ENCODE measurements at regions not wholly inside any gene's neighbourhood (a gene's known extent, or its start where the extent isn't known, plus 50 kb on each side); places are given as distances from the start of the nearest gene placed in this dataset.

DNA sequence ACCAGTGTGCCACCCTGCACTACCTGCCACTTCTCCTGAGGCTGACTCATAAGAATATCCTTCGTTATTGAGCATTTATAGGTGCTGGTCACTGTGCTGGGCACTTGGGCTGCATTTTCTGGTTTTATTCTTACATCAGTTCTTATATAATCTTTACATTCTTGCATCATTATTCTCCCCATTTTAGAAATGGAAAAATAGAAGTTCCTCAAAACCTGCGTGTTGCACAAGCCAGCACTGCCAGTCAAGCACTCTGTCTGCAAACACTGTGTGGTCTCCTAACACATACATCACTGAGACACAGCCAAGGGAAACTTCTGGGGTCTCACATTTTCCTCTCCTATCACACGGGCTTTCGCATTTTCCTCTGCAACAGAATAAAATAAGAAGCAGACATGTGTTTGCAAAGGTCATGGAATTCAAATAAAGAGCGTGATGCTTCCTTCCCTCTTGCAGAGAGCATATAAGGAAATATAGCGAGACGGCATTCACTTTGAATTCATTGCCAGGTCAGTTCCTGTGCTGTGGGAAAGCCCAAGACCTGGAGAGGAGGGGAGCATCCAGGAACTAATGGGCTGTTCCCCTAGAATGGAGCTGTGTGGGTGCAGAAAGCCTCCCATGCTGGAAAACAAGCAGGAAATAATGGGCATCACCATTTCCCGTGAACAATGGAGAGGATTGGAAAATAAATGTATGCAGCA, 73.9 kb upstream of the SEZ6L start:
- TF ChIP-seq EP300 (IDR thresholded peaks at IDR 0.05): no peak
- no peak for TF ChIP-seq POLR2AphosphoS5 (IDR thresholded peaks at IDR 0.05)
- TF ChIP-seq POLR2A (IDR thresholded peaks at IDR 0.05): no peak
- TF ChIP-seq, protein P1, sequence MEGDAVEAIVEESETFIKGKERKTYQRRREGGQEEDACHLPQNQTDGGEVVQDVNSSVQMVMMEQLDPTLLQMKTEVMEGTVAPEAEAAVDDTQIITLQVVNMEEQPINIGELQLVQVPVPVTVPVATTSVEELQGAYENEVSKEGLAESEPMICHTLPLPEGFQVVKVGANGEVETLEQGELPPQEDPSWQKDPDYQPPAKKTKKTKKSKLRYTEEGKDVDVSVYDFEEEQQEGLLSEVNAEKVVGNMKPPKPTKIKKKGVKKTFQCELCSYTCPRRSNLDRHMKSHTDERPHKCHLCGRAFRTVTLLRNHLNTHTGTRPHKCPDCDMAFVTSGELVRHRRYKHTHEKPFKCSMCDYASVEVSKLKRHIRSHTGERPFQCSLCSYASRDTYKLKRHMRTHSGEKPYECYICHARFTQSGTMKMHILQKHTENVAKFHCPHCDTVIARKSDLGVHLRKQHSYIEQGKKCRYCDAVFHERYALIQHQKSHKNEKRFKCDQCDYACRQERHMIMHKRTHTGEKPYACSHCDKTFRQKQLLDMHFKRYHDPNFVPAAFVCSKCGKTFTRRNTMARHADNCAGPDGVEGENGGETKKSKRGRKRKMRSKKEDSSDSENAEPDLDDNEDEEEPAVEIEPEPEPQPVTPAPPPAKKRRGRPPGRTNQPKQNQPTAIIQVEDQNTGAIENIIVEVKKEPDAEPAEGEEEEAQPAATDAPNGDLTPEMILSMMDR (IDR thresholded peaks at IDR 0.05): no peak
- 39 to 65% methylated on average over 6 of the region's 8 CpGs for WGBS, 2 donors (ENCODE audit: low coverage in 1 of 2)
- H3K27me3 ChIP-seq: peaks cover 63% of the 10 kb centered on the region
- H3K36me3 ChIP-seq: no peaks in the 10 kb centered on the region
- no peak overlapping the region for H3K4me3 ChIP-seq
- ATAC-seq: no peak
- H3K9me3 ChIP-seq: no peaks in the 10 kb centered on the region
- H3K27ac ChIP-seq: no peak overlapping the region
- H3K4me1 ChIP-seq: no peaks in the 10 kb centered on the region

DNA sequence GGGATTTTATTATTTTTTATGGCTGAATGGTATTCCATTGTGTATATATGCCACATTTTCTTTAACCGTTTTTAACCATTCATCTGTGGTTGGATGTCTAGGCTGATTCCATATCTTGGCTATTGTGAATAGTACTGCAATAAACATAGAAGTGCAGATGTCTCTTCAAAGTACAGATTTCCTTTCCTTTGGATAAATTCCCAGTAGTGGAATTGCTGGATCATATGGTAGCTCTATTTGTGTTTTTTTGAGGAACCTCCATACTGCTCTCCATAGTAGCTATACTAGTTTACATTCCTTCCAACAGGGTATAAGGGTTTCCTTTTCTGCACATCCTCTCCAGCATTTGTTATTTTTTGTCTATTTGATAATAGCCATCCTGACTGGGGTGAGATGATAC, 71.9 kb upstream of the SEZ6L start:
- H3K27me3 ChIP-seq: peaks cover 64% of the 10 kb centered on the region

DNA sequence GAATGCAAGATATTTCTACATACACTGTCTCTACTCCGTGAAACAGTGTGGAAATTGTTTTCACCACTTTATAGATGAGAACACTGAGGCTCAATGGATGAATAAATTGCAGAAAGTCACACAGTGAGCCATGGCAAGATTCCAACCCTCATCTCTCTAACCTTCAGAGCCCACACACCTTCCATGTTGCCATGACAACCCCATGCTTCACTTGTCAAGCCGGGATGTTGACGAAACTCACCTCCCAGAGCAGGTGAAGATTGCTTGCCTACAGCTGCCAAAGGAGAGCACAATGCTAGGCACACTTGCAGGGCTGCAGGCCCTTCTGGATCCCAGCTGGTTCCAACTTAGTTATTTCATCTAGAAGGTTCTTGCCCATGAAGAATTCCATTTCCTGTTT, 71.4 kb upstream of the SEZ6L start:
- ATAC-seq: no peak
- Histone ChIP-seq H3K4me1 (no peaks in the 10 kb centered on the region), H3K9me3 (no peaks in the 10 kb centered on the region), H3K27ac (no peak overlapping the region), H3K27me3 (peaks cover 61% of the 10 kb centered on the region), H3K4me3 (no peak overlapping the region), H3K36me3 (no peaks in the 10 kb centered on the region)
- TF ChIP-seq, protein P1 (IDR thresholded peaks at IDR 0.05): no peak
- TF ChIP-seq POLR2AphosphoS5 (IDR thresholded peaks at IDR 0.05) (no peak), POLR2A (IDR thresholded peaks at IDR 0.05) (no peak), EP300 (IDR thresholded peaks at IDR 0.05) (no peak)
- WGBS, 2 donors (ENCODE audit: low coverage in 1 of 2): 75% methylated on average over 1 of the region's 3 CpGs; no CpG with 5 or more reads in 1 of the 2 donors

More for the DNA sequence above, 71.9 kb upstream of the SEZ6L start:
- TF ChIP-seq, protein P1 (IDR thresholded peaks at IDR 0.05): no peak
- no peak for TF ChIP-seq POLR2AphosphoS5 (IDR thresholded peaks at IDR 0.05)
- TF ChIP-seq POLR2A (IDR thresholded peaks at IDR 0.05): no peak
- TF ChIP-seq EP300 (IDR thresholded peaks at IDR 0.05): no peak
- H3K4me1 ChIP-seq: no peaks in the 10 kb centered on the region
- H3K4me3 ChIP-seq: no peak overlapping the region
- WGBS, 2 donors (ENCODE audit: low coverage in 1 of 2): 69 to 71% methylated on average over 1 of the region's 1 CpG
- no peaks in the 10 kb centered on the region for H3K36me3 ChIP-seq
- no peak for ATAC-seq
- no peaks in the 10 kb centered on the region for H3K9me3 ChIP-seq
- no peak overlapping the region for H3K27ac ChIP-seq

DNA sequence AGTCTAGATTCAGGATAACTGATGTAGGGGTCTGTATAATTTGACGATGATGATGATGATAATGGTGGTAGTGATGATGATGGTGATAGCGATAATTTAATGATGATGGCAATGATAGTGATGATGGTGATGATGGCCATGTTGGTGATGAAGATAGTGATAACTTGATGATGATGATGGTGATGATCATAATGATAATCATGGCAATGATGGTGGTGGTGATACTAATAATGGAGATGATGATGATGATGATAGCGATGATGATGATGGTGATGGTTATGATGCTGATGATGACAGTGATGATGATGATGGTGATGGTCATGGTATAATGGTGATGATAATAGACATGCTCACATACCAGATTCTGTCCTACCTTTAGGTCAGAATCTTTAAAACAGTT, 66.2 kb upstream of the SEZ6L start:
- Histone ChIP-seq H3K27me3 (peaks cover 49% of the 10 kb centered on the region), H3K4me1 (no peaks in the 10 kb centered on the region), H3K27ac (no peak overlapping the region), H3K36me3 (no peaks in the 10 kb centered on the region), H3K4me3 (no peak overlapping the region), H3K9me3 (no peaks in the 10 kb centered on the region)
- TF ChIP-seq POLR2A (IDR thresholded peaks at IDR 0.05) (no peak), POLR2AphosphoS5 (IDR thresholded peaks at IDR 0.05) (no peak), EP300 (IDR thresholded peaks at IDR 0.05) (no peak)
- TF ChIP-seq, protein P1 (IDR thresholded peaks at IDR 0.05): no peak
- no peak for ATAC-seq
- WGBS, 2 donors (ENCODE audit: low coverage in 1 of 2): 68 to 93% methylated on average over 3 of the region's 3 CpGs

DNA sequence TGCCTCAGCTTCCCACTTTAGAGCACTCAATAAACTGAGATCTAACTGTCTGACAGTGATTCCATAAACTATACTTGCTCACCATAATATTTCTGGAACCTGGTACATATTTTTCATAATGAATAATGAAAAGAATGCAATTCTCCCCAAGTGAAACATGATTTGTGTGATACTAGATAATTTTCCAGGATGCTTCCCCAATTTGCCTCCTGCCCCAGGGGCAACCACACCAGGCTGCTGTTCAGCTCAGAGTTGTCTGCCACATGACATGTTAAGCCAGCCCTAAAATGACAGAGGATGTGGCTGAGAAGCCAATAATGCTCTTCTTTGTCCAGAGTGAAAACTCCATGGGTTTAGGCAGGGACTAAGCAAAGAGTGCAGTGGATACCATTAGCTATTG, 62.9 kb upstream of the SEZ6L start:
- no peaks in the 10 kb centered on the region for H3K36me3 ChIP-seq
- H3K27ac ChIP-seq: no peak overlapping the region
- no peak overlapping the region for H3K4me3 ChIP-seq
- no peaks in the 10 kb centered on the region for H3K4me1 ChIP-seq
- peaks cover 49% of the 10 kb centered on the region for H3K27me3 ChIP-seq
- no peak for ATAC-seq
- peaks cover 0 to 13% (median 0%) of the 10 kb centered on the region in 3 donors for H3K9me3 ChIP-seq
- TF ChIP-seq POLR2AphosphoS5 (IDR thresholded peaks at IDR 0.05) (no peak), EP300 (IDR thresholded peaks at IDR 0.05) (no peak), POLR2A (IDR thresholded peaks at IDR 0.05) (no peak)
- TF ChIP-seq, protein P1 (IDR thresholded peaks at IDR 0.05): no peak

Data from gastroesophageal sphincter (tissue), 4 donors.